ENCODE measurements at regions not wholly inside any gene's neighbourhood (a gene's known extent, or its start where the extent isn't known, plus 50 kb on each side); places are given as distances from the start of the nearest gene placed in this dataset.

DNA sequence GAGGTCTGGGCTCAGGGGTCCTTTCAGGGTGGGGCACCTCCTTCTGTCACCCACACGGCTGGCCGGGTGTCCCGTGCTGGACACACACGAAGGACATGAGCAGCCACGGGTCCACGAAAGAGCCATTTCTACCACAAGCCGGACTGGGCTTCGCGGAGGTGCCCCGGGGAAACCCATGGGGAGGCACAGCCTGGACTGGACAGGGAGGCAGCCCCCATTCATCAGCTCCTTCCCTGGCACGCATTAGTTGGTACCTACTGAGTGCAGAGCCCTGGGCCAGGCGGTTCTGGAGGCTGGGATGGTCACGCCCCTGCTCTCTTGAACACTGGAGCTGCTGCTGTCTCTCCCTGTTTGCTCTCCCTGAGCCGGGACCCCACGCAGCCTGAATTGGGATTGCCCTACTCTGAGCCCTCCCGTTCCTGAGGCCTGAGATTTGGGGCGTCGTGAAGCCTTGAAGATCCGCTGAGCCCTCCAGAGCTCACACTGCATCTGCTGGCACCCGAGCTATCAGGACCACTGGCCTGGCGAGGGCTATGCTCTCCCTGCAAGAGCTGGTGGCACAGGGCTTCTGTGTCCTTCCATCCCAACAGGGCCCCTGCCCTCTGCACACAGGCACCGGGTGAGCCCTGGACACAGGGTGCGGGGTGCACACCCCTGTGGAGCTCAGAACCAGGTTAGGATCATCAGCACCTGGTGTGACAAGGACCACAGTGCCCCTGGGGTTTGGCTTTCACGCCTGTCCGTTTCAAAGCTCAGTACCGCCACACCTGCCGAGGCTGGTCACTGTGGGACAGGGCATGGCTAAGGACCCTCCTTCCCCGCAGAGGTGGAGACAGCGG is 84.6 kb downstream of the MYEOV start:
- DNase-seq: no peak

DNA sequence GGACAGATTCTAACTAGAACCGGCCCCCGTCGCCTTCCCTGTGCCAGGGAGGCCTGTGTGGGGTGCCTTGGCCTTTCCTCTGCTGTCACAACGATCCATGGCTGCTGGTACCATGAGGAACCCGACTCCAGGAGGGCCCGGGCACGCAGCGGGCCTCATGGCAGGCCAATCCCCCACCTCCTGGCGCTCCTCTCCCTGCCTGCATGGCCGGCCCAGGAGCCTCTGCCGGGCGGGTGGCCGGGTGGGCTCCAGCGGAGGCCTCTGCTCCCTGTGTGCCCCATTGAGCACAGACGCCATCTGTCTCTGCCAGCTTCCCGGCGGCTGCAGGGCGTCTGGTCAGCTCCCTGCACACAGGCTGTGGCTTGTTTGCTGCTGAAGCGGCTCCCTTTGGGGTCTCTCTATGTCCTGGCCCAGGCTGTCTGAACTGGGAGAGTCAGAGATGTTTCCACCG is 86.5 kb downstream of the MYEOV start:
- no peak for DNase-seq

DNA sequence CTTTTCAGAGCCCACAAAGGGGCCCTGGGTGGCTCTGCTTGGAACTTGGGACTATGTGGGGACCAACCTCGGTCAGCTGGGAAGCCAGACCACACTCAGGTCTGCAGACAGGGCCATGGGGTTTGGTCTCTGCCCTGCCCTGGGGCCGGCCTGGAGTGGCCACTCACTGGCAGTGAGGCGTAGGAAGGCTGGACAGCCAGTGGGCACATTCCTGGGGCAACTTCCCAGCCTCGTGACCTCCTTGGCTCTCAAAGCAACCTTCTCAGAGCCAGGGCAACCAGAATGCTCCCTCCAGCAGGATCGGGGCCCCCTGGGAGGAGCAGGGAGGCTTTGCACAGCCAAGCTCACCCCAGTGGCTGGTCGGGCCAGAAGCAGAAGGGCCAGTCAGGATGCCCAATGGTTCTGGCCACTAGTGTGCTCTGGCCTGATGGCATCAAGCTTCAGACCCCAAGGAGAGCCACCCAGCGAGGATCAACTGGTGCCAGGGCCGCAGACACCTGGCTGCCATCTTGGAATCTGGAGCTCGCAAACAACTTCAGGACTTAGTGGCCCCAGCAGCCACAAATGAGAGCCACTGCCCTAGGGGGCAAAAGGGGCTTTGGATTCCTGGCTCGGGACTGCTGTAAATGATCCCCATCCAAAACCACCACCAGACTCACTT is 87.1 kb downstream of the MYEOV start:
- DNase-seq: no peak

DNA sequence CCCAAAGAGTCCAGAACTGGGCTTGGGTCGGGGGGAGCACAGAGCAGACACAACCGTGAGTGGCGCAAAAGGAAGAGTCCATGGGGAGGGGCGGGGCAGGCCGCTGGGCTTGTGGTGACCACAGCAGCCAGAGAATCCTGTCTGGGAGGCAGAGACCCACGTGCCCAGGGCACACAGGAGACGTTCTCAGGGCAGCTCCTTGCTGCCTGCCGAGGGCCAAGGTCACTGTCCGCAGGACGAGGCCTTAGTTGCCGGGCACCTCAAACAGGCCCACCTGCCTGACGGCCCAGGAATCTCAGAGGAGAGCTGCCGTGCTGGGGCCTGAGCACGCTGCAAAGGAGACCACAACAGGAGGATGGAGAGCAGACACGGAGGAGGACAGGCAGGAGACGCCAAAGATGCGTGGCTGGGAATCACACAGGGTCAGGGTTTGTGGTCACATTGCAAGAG is 87.8 kb downstream of the MYEOV start:
- no peak for DNase-seq

DNA sequence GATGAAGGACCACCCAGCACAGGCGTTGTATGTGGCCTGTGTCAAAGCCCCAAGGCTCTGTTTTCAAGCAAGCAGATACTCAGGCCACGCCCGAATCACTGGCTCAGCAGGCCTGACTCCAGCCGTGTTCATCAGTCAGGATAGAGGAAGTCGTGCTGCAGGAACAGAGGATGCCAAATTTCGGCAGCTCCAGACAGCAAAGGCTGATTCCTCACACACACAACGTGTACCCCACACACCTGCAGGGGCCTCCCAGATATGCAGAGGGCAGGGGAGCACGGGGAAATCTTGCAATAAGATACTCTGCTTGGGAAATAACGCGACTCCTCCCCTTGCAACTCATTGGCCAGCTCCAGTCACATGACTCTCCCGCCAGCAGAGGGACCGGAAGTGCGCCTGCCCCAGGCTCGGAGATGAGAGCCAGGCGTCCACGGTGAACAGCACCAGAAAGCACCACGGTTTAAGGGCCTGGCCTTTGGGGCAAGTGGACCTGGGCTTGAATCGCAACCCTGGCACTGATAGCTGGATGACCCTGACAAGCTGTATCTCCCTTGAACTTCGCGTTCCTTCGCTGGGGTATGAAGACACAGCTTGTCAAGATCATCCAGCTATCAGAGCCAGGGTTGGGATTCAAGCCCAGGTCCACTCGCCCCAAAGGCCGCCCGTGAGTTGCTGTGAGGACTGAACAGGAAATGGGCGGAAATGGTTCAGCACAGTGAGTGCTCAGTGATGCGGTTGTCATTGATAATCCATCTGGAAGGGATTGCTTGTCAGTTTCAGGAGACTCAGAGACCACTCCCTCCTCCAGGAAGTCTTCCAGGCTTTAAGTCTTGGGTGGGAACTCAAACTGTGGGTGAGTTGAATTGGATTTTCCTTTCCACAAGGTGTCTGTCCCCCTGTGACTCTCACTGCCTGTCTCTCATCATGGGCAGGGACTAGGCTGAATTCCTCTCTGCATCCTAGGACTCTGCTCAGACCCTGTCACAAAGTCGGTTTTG is 88.5 kb downstream of the MYEOV start:
- DNase-seq: peak; percentile 11 to 40

DNA sequence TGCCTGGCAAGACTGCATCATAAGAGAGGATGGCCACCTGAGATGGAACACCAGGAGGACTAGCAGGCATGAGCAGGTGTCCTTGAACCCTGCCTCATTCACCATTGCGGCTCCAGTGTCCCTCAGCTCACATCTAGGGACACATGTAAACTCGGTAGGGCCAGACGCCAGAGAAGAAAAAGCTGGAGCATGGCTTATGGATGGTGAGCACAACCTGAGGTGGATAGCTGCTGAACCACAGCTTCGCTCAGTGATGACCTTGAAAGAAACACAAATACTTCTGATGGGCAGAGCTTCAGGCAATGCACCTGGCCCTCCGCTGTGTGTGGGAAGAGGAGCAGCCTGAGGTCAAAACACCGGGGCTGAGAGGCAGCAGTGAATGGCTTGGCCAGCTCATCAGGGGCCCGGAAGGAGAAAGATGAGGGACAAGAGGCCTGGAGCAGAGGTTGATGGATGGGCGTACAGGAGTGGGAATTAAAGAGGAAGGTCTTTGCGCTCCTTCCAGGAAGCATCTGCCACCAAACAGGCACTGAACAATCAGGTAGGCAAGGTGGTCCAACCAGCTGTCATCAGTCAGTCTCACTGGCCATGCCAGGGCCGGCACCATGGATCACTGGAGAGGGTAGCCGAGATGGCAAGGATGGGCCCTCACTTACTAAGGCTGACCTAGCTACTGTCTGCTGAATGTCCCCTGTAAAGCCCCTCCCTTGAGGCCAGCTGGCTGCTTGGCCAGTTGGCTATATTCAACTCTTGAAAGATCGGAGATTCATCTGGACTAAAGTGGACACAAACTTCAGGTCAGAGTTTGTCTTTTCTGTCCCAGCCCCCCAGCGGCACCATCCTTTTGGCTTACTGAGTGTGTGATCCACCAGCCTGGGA is 89.7 kb downstream of the MYEOV start:
- no peak for DNase-seq

DNA sequence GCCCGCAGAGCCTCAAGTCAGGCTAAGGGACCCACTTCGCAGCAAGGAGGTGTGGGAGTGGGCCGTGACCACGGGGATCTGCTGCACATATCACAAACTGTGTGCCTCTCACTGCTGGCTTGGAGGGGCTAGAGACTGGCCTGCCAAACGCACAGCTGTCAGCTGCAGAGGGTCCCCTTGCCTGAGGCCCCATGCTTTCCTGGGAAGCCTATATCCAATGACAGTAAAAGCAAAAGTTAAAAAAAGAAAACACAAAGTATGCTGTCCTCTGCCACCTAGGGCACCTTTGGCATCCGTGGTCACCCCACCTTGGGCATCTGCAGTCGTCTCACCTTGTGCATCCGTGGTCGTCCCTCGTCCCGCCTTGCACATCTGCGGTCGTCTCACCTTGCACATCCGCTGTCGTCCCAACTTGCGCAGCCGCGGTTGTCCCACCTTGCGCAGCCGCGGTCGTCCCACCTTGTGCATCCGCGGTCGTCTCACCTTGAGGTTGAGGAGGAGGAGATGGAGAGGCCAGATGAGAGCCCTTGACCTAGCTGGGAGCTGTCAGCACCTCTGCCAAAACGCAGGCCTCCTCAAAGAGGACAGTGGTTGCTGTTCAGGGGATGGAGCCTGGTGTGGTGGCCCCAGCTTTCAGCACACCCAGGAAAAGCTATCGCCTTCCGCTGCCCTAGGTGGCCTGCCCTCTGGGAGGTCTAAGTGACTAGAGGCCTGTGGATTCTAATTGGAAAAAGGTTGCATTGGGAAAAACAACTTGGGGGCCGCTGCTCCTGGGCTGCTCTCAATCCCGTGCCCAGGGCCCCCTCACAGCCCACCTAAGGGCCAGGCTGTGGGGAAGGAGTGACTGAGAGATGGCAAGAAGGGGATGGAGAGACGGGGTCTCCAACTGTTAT is 90.5 kb downstream of the MYEOV start:
- DNase-seq: no peak

DNA sequence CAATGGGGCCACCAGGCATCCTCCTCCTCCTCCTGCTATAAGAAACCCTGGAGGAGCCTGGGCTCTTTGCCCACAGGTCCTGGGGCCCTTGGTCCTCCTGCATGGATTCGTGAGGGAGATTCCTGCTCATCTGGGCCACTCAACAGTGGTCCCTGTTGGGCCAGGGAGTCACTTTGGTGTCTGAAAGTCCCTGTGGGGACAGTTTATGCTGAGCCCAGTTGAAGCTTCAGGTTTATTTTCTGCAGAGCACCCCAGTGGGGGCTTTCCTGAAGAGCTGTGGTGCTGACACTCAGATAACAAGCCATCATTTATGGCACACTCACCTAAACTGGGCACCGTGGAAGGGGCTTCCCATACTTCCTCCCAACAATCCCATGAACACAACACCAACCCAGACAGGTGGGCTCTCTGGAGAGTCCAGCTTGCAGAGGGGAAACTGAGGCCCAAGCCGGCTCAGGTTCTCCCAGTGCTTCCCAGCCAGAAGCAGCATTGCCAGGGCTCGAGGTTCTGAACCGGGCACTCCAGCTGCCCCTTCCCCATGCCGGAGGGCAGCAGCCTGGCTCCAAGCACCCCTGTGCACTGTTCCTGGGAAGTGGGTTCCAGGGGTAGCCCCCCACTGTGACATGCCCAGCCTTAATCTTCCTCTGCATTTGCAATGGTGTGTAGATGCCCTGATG is 91.3 kb downstream of the MYEOV start:
- no peak for DNase-seq

DNA sequence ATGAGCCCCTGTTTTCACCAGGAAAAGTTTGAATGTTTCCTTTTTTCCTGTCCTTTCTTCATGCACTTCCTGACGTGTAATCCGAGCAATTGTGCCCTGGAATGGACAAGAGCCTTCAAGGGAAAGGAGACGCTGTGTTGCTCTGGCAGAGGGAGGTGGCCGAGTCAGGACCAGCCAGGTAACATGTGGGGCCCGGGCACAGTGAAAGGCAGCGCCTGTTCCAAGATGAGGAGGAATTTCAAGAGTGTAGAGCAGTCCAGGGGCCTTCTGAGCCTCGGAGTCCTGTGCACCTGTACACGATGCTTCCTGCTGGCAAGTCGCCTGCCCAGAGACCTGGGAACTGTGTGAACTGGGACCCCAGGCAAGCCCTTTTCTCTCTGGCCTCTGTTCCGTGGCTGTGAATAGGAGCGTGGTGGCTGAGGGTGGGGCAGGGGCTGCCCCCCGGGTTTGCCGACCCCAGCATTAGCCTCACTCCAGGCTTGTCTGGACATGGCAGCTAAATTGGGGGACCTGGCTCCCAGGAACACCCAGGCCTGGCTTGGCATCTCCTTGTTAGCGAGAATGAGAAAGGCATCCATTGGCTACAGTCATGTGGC is 92.0 kb downstream of the MYEOV start:
- no peak for DNase-seq

DNA sequence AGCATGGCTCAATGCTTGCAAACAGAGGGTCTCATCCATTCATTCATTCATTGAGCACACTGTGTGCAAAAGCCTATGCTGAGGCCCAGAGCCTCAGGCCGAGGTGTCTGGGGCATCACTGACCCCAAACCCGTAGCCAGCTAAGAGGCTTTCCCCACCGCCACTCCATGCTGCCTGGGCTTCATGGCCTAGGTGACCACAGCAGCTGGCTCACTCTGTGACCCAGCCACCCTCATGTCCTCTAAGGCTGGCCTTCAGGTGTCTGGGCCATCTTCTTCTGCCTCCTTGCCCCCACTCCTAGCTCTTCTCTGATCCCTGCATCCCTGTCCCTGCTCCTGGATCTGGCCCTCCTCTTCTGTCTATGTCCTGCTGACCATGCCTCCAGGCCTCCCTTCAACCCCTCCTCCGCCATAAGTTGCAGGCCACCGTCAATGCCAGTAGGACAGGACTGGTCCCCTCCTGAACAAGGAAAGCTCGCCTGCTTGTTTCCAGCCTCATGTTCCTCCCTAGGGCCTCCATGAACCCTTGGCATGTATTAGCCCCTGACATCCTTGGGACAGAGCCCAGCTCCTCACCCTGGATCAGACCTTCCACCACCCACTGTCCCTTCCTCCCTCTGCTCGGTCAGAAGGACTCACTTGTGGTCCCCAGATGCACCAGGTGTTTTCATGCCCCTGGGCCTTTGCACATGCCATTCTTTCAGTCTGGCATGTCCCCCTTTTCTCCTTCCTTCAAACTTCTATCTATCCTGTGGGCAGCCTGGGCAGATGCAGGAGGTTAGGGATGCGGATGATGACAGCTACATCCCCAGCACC is 92.8 kb downstream of the MYEOV start:
- DNase-seq: no peak

DNA sequence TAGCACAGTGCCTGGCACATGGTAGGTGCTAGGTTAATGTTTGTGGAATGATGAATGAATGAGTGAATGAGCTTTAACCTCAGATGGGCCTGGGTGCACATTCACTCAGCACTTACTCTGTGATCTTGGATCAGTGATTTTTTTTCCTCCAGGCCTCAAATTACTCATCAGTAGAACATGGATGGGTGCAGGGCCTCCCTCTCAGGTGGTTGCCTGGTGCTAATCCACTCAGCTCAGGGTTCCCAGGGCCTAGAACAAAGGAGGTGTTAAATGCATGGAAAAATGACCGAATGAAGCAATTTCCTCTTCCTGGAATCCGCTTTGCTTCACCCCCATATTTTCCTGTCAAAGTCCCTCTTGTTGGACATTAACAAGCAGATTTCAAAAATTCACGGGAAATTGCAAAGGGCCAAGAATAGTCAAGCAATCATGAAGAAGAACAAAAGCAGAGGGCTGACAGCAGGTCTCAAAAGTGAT is 93.5 kb downstream of the MYEOV start:
- no peak for DNase-seq

DNA sequence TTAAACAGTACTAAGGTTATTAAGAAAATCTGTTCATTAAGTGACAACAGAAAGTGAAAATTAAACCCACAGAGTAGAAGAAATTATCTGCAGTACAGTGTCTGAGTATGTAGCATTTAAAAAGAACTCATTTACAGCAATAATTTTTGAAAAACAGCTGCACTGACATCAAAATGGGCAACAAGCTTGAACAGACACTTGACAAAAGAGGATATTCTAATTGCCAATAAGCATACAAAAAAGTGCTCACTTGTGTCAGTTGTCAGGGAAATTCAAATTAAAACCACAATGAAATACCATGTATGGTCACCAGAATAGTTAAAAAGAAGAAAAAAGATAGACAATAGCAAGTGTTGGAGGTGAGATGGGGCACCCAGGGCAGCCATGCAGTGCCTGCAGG is 93.3 kb upstream of the LINC01488 start:
- DNase-seq: no peak

DNA sequence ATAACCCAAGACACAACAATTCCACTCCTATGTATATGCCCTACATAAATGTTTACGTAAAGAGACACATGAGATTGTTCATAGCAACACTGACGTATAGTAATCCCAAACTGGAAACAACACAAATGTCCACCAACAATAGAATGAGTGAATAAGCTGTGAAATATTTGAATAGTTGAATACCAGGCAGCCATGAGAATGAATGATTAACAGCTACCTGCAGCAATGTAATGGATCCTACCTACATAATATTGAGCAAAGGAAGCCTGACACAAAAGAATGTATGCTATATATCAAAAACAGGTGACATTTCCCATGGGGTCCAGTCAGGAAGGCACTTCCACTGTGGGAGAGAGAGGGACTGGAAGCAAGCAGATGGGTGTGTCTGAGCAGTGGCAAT is 92.8 kb upstream of the LINC01488 start:
- DNase-seq: no peak

DNA sequence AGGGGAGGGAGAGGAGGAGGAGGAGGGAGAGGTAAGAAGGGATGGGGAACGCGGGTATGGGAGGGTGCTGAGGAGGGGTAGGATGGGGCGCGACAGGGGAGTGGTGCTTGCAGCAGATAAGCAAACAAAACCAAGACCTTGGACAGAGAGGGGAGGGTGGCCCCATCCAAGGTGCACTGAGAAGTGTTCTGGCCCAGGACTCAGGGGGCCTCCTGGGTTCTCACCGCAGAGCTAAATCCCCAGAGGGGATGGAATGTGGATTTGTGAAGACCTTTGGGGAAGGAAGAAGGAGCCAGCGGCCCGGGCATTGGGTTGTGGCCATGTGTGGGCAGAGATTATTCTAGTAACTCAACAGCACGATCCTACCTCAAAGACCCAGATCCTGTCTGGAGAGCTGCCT is 90.9 kb upstream of the LINC01488 start:
- DNase-seq: no peak

DNA sequence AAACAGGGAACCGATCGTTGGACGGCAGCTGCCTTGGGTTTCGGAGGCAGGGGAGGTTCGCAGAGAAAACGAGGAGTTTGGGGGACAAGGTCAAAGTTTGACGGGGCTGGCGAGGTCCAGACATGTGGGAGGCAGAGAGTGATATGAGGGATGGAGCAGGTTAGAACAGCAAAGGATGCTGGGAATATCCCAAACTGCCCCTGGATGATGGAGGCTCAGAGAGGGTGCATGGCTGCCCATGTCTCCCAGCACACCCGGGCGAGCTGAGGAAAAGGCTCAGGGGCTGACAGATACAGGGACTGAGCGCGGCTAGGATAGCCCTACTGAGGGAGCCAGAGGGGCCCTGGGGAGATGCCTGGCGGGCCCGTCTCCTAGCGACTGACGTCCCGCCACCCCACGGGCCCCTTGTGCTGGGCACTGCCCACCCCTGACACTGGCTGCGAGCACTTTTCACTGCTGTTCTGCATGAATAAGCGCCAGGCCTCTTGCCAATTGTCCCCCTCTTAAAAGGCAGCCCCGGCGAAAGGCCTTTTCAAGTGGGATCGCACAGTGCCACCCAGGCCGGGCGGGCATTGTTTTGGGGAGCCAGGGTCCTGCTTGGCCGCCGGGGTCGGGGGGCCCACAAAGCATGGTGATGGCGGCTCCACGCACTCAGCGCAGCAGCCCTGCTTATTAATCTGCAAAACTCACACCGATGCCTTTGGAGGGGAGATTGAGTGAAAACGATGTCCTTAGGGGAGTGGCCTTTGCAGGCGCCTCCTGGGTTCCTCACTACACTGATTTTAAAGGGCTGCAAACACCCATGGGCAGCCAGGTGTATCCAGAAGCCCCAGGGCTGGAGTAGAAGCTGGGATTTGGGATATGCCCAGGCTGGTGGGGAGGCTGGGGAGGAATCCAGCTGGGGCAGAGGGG is 90.0 kb upstream of the LINC01488 start:
- DNase-seq: no peak

DNA sequence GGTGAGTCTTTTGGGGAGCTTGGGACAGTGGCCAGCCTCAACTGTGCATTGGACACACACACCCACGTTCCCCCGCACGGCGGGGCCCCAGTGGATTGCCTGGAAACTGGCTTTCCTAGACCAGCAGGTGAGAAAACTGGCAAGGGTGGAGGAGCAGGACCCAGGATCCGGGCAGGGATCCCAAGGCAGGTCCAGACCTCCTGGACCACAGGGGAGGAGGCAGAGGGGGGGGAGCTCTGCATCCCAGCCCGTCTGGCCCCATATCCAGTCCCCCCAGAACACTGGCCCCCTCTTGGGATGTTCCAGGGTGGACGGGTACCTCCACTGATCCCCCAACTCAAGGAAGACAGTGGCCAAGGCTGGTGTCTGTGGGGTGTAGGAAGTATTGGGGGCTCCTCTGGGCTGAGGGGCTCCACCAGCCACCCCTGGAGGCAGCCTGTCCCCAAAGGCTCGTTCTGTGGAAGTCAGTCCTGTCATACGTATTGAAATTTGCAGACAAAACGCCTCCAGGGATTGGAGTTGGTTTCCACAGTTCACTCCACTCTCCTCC is 89.3 kb upstream of the LINC01488 start:
- no peak for DNase-seq

DNA sequence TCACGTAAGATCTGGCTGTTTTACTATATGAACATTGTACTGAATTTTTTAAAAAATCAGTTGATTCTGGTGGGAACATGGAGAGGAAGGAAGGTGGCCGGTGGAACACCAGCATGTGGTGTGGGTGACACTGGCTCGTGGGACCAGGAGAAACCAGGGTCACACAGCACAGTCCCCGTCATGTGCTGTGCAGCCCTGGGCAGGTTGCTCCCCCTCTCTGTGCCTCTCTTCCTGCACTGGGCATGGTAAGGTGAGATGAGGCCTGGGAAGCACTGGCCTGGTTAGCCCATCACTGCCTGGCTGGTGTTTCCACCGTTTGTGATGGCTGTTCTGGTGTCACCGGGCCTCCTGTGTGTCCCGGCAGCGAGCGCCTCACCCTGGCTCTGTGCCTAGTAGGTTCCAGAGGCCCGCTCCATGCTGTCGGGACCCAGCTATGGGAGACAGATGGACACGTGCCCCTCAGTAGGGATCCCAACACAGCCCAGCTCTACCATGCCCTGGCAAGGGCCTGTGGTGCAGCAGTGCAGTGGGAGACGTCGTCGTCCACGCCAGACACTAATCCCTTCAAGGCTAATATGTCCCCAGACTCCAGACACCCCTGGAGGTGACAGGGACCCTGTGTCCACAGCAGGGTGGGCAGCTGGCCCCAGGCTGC is 88.2 kb upstream of the LINC01488 start:
- no peak for DNase-seq

All from inflammatory macrophage (primary cell).